GM21529 (cell line): ENCODE measurements at regions not wholly inside any gene's neighbourhood (a gene's known extent, or its start where the extent isn't known, plus 50 kb on each side); places are given as distances from the start of the nearest gene placed in this dataset.

Experiments
- ATAC-seq: cut with Tn5 transposase; IDR thresholded peaks from one replicate; pipeline ENCODE4 v1.9.1; 2021; ENCODE audit not compliant: unreplicated experiment

GRCh38 chr13:58594747-58595600, 963.4 kb downstream of the PCDH17 start:
- no peak for ATAC-seq

GRCh38 chr13:58597552-58597951, 966.0 kb downstream of the PCDH17 start:
- ATAC-seq = no peak

GRCh38 chr13:58598241-58598640, 966.7 kb downstream of the PCDH17 start:
- no peak for ATAC-seq

GRCh38 chr13:58611117-58611516, 979.6 kb downstream of the PCDH17 start:
- no peak for ATAC-seq

GRCh38 chr13:58617880-58618665, 986.5 kb downstream of the PCDH17 start:
- ATAC-seq = no peak

- no peak for ATAC-seq
Observed at GRCh38 chr13:58619396-58620113, 988.0 kb downstream of the PCDH17 start.

GRCh38 chr13:58620176-58620575, 988.6 kb downstream of the PCDH17 start:
- ATAC-seq = no peak

- no peak for ATAC-seq
Observed at GRCh38 chr13:58625703-58626389, 994.3 kb downstream of the PCDH17 start.

- ATAC-seq = no peak
Observed at GRCh38 chr13:58630794-58631193, 999.2 kb downstream of the PCDH17 start.

- no peak for ATAC-seq
Observed at GRCh38 chr13:58633226-58633625, 1001.7 kb downstream of the PCDH17 start.

- no peak for ATAC-seq
Observed at GRCh38 chr13:58655086-58655485, 1023.5 kb downstream of the PCDH17 start.

- ATAC-seq = no peak
Observed at GRCh38 chr13:58660826-58661225, 1029.3 kb downstream of the PCDH17 start.

- no peak for ATAC-seq
Observed at GRCh38 chr13:58666331-58666730, 1034.8 kb downstream of the PCDH17 start.

GRCh38 chr13:58667096-58667495, 1035.6 kb downstream of the PCDH17 start:
- ATAC-seq = no peak

- no peak for ATAC-seq
Observed at GRCh38 chr13:58680115-58680514, 1048.6 kb downstream of the PCDH17 start.

GRCh38 chr13:58682616-58683015, 1051.1 kb downstream of the PCDH17 start:
- ATAC-seq = no peak

GRCh38 chr13:58687148-58687547, 1055.6 kb downstream of the PCDH17 start:
- no peak for ATAC-seq

- ATAC-seq = no peak
Observed at GRCh38 chr13:58698531-58698930, 1067.0 kb downstream of the PCDH17 start.

GRCh38 chr13:58704953-58705352, 1073.4 kb downstream of the PCDH17 start:
- no peak for ATAC-seq

- ATAC-seq = no peak
Observed at GRCh38 chr13:58706421-58706820, 1074.9 kb downstream of the PCDH17 start.

GRCh38 chr13:58712191-58712590, 1080.6 kb downstream of the PCDH17 start:
- ATAC-seq = no peak
